Cardiac septum (tissue), 1 donor: ENCODE measurements at regions not wholly inside any gene's neighbourhood (a gene's known extent, or its start where the extent isn't known, plus 50 kb on each side); places are given as distances from the start of the nearest gene placed in this dataset.

Experiments
- DNase-seq: peaks from one replicate; pipeline ENCODE4 v3.0.0-alpha.2; 2020; ENCODE audit warnings: low spot score
- intact Hi-C: fragments of 100-400 bp; cut with DNase I; formaldehyde crosslinking; loops from one replicate; pipeline ENCODE4 v1.14.0; 2022
- donor health status: DM: no; HTN: no; CAD: no.

DNA sequence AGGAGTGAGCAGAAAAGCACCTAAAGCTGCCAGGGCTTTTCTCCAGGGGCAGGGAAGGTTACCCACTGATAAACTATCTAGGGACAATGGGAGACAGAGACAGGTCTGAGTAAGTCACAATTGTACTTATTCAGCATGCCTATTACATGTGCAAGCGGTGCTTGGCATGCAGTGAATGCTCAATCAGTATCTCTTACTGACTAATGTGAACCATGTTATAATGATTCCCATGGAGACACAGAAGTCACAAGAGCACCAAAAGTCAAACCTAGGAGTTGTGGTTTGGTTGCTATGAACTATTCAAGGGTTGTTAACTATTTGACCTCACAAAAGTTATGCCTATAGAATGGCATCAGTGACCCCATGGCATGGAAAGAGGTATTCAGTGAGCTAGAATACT lies 50.0 kb upstream of the RASGRP1 start:
- intact Hi-C loops = no loop called here
- DNase-seq = no peak

DNA sequence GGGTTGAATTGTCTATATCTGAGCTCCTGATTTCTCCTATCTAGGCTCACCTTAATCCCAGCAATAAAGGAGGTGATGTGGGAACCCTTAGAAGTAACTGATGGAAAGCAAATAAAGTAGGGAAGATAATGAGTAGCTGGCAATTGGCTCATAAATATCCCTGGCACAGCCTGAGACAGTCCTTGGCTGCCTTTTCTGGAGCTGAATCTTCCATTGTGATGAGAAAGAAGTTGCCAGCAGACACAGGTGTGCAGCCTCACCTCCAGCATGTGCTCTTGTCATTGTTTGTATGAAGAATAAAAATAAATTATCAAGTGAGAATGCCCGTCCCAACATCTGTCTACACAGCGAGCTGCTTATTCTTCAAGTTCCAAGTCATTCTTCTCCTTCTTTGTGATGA lies 53.2 kb upstream of the RASGRP1 start:
- DNase-seq = no peak
- intact Hi-C loops = no loop called here

DNA sequence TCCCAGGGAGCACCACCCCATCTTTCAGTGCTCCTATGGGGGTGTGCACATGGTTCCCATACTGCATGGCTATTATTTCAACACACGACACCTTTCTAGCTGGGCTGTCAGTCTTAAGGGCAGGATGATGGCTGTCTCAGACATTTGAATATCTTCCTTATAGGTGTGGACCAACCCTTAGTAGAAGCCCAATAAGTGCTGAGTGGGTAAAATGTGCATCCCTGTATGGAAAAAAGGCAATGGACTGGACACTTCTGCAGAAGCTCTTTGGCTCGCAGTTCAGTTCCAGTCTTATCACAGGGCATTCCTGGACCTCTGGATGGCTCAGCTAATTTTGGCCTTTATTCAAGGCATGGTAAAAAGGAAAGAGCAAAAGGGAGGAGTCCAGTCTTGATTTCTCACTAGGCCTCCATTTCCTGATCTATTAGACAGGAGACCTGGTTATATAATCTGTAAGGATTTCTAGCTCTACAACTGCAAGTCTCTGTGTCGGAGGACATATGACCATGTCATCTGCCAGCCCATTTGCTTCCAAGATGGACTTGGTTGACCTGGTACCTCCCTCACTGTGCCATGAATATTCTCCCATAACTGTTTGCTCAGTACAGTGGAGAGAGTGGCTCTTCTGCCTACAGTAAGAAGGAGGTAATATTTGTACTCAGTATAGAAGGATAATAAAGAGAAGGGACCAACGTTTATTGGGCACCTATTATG lies 53.8 kb upstream of the RASGRP1 start:
- intact Hi-C loops = no loop called here
- DNase-seq = no peak

DNA sequence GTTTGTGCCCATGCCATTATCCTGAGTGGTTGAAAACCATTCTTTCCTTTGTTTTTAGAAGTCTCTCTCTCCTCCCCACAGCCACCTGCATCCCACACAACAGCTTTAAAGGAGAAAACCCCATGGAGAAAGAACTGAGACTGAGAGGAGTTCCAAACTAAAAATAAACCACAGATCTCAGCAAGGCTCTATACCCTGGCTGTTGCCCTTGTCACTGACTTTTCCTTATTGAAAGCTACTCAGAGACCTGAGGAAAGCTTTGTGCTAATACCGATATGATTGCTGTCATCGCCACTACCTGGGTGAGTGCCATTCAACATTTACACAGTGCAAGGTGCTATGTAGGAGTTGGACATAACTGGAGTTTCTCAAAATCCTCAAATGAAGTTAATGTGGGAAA lies 55.5 kb upstream of the RASGRP1 start:
- DNase-seq = no peak
- intact Hi-C loops = no loop called here

DNA sequence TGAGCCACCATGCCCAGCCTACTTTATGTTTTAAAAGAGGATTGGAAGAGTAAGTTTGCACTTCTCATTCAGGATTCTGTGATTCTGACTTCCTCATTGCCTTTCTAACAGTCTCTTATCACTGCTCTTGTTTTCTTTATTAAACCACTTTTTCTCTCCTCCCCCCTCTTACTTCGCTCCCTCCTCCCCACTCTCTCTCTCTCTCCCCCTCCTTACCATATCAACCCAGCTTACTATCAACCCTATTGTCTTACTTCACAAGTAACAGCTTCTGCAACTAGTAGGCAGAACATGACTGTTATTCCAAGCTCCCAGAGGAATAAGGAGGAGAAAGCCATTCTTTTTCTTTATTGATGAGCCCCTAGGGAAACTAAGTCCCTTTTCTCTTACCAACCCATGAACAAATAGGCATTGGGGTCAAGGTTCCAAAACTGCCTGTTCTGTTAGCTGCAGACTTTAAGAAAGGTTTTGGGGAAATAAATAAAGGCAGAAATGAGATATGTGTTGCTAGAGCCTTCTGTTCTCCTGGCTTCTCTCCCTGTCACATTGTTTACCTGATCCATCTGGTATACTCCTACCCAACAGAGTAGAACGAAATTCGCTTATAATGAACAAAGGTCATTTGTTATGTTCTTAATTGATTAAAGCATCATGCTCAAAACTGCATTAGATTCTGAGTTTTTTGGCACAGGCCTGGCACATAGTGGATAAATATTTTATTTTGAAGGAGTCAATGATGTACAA lies 56.4 kb upstream of the RASGRP1 start:
- intact Hi-C loops = no loop called here
- DNase-seq = no peak

DNA sequence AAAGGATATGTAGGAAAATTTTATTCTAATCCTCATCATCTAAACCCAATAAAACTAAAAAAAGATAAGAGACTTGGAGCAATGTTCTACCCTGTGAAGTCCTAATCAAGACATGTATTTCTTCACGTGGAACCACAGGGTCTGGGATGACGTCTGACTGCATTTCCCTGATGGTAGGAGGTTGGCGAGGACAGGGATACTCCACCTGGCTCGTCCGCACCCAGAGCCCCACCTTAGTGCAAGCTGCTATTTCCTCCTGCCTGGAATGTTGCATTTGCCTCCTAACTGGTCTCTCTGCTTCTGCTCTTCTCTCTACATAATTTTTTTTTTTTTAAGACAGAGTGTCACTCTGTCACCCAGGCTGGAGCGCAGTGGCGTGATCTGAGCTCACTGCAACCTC lies 57.7 kb upstream of the RASGRP1 start:
- DNase-seq = no peak
- intact Hi-C loops = no loop called here

DNA sequence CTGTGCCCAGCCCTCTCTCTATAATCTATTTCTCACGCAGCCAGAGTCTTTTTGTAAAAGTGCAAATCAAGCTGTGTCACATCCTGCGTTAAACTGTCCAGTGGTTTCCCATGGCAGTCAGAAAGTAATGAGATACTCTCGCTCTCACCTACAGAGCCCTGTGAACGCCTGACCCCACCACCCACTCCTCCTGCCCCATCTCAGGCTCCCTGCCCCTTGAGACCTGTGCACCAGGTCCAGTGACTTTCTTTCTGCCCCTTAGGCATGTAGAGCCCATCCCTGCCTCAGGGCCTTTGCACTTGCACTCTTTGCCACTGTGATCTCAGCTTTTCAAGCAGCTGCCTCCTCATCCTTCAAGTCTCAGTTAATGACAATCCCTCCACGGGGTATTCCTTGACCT lies 58.3 kb upstream of the RASGRP1 start:
- intact Hi-C loops = no loop called here
- no peak for DNase-seq

DNA sequence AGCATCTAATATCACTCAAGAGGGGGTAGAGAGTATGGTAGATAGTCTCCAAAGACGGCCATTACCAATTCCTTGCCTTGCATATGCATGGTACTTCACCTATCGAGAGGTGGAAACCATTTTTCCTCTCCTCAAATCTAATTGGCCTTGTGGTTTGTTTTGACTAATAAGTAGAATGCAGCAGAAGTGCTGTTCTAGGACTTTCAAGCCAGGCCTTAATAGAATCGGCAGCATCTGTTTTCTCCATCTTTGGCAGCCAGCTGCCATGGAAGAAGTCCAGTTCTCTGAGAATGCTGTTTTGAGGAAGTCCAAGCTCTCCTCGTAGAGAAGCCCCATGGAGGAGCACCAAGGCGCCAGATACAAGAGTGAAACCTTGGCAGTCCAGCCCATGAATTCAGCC lies 59.1 kb upstream of the RASGRP1 start:
- intact Hi-C loops = no loop called here
- no peak for DNase-seq

DNA sequence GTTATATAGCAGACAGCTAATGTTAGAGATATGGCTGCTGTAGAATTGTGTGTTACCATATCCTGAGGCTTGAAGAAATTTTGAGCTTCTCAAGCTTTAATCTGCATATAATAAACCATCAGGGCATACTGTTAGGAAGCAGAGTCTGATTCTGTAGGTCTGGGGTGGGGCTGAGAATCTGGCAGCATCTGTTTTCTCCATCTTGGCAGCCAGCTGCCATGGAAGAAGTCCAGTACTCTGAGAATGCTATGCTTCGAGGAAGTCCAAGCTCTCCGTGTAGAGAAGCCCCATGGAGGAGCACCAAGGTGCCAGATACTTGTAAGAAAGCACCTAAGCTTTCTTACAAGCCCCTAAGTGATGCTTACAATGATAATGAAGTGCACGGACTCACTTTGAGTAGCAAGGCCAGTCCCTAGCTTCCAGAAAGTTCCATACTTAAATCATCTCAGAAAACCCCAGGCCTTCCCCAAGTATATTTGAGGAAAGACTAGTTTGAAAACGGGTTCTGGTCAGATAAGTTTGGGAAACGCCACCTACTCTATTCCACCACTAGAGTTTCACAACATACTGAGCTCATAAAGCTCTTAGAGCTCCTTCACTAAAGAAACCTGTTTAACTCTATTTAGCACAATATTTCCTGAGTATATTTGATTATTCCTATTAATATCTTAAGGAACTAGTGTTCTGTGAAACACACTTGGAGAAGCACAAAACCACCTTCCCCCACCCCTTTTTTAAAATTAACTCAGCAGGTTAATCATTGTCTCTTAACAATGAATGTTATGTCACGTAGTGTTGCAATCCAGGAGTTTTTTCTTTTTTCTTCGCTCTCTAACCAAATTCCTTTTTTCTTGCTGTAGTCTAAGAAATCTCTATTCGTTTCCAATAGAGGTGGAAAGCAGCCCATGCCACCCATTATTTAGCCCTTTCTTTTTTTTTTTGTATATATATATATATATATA lies 59.9 kb upstream of the RASGRP1 start:
- intact Hi-C loops = no loop called here
- DNase-seq = no peak

DNA sequence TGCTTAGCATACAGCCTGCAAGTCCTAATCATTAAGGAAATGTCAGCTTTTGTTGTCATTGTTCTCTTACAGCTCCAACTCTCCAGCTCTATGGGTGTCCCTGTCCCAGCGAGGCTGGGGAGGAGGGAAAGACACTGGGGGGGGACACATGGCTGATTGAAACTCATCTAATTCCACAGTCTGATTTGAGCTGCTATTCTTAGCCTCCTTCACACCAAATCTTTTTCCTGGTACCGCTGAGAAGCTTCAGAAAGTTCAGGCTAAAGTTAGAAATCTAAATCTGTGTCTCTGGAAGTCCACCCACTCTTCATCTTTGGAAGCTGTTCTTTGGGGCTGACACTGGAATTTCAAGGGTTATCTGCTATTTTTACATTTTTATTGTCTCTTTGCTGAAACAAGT lies 61.3 kb upstream of the RASGRP1 start:
- intact Hi-C loops = no loop called here
- DNase-seq = no peak

DNA sequence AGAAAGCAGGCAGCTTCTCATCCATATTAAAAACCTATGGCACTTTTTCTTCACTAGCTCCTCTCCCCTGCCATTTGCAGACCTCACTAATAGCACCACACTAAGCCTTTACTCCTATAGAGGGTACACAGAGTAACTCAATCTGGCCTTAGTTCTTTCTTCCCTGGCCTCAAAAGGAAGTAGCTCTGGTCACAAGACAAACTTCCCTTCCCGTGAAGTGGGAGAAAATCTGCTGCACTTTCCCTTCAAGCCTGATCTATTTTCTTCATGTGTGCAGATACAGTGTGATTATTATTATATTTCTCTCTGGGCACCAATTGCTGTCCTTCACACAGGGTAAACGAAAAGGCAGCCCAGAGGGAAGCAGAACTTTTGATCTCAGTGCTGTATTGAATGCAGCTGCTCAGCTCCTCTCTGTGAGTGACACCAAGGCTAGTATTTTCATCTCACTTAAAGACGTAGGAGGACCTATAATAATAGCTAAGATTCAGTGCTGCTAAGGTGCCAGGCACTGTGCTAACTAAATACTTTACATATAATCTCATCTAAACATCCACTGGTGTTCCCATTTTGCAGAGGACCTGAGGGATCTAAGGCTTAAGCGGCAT lies 61.9 kb upstream of the RASGRP1 start:
- intact Hi-C loops = no loop called here
- DNase-seq = no peak

DNA sequence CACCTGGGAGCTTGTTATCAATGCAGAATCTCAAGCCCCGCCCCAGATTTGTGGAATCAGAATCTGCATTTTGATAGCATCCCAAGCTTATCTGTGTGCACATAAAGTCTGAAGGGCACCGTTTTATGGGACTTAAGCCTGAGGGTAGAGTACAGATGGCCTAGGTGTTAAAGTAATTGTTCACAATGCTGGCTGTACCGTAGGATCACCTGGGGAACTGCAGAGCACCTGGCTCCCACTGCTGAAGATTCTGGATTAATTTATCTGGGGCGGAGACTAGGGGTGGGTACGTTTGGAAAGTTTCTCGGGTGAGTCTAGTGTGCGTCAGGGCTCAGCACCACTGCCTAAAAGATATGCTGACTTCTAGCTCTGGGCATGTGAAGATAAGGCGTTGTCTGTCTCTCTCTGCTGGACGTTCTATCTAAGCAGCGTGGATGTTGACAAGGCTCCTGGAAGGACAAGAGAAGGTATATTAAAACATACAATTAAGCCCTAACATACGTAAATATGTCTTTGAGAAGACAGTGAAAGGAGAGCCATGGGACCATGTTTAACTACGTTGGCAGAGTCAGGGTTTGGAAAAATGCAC lies 63.2 kb upstream of the RASGRP1 start:
- intact Hi-C loops = loop anchor here (2.0 kb wide), 1 partner anchor 63 kb away; the partner anchor contains the start of gene RASGRP1
- DNase-seq = no peak

DNA sequence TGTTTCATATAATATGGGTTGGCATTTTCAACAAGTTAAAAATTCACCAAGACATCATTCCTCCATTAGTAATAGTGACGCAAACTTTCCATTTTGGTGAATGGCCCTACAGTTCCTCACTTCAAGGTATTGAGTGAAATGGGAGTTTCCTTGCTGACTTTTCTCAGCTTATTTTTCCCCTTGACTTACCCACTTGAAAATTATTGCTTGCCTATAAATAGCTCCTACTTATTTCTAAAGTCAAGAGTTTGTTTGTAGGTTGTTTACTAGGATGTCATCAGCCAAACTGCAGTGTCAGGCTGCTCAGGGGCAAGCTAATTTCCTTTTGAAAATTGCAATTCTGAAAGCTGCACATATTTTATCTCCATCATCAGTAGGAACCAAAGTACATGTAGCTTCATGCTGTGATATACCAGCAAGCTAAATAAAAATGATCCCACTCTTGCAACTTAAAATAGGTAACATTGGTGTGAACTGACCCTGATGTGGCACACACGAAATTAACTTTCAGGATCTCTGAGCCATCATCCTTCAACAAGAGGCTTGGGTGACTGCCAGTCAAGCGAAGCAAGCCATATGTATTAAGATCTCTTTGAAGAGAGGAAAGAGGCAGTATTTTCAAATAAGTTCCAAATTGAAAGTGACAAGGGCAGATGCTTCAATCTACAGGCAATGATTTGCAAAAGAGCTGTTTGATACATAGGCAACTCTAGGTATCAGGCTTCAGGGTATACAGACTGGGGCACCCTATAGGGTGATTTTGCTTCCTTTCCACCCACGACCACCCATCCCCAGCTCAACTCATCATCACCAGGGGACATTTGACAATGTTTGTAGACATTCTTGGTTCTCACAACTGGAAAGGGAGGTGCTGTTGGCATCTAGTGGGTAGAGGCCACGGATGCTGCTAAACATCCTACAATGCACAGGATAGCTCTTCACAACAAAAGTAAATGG lies 66.8 kb upstream of the RASGRP1 start:
- intact Hi-C loops = no loop called here
- DNase-seq = no peak

DNA sequence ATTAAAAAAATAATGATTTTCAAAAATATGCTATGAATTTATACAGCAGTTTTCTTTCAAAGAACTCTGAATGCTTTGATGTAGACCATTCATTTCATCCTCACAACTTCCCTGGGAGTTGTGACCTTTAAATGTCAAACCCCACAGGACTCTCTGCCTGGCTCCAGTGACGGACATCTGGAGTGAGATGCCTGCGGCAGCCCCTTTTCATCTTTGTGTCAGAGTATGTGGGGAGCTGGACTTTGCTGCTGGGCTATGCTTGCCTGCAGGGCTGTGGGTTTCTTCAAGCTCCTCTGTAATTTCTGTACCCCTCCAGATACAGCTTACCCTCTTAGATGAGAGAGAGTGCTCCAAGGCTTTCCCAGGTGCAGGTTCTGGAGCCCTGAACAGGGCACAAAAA lies 70.6 kb upstream of the RASGRP1 start:
- intact Hi-C loops = no loop called here

DNA sequence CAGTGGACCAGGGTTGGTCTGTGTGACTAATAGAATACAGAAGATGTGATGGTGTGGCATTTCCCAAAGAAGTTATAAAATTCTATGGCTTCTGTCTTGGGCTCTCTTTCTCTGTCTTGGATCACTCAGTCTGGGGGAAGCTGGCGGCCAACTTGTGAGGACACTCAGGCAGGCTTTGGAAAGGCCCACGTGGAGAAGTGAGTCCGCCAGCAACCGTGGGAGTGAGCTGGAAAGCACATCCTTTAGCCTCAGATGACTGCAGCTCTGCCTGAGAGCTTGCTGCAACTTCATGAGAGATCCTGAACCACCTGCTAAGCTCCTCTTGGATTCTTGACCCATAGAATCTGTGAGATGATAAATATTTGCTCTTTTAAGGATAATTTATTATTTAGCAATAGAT lies 72.0 kb upstream of the RASGRP1 start:
- intact Hi-C loops = no loop called here
- DNase-seq = no peak

More for the DNA sequence above, 70.6 kb upstream of the RASGRP1 start:
- no peak for DNase-seq

DNA sequence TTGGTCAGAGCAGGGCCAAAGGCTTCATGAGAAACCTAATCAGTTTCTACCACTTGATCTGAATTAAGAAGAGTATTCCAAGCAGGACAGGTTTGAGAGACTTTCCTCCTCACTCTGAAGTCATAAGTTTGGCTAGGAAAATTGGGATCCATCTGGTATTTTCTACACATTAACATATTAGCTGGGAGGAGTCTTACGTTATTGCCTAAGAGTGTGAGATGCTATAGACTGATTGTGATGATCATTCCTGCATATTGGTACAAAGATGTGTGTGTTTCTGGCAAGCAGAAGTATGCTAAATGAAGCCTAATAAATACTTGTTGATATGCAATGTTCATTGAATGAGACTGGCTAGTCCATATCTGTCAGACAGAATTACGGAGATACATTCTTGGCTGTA lies 73.5 kb upstream of the RASGRP1 start:
- intact Hi-C loops = no loop called here
- DNase-seq = no peak

DNA sequence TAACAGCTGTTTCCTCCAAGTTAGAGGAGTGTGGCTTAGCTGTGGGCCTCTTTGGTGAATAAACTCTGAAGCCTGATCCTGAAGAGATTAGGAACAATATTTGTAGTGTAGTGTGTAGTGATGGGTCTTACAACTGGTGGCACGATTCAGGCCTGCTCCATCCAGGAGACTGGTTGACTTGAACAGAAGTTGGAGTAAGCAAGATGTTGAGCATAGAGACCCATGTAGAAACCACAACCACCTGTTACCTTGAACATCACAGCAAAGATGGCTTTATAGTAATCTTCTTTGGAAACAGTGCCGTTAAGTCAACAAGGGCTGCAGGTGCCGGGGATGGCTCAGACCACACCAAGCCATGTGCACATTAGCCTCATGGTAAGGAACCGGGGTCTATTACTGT lies 74.2 kb upstream of the RASGRP1 start:
- DNase-seq = no peak
- intact Hi-C loops = no loop called here

DNA sequence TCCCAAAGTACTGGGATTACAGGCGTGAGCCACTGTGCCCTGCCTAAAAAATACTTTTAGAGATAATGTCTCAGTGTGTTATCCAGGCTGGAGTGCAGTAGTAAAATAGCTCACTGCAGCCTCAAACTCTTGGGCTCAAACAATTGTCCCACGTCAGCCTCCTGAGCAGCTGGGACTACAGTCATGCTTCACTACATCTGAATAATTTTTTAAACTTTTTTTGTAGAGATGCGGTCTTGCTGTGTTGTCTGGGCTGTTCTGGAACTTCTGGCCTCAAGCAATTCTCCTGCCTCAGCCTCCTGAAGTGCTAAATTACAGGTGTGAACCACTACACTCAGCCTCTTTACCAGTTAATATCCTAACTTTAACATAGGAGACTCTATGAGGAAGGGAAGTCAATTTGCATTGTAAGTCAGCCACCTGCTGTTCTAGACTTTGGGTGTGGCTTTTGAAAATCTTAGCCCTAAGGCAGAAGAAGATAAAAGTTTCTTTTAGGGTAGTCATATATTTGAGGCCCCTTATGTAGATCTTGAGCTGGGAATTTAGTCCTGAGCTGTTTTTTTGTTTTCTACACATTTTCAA lies 78.2 kb upstream of the RASGRP1 start:
- intact Hi-C loops = no loop called here
- DNase-seq = no peak
